HEK293T (cell line): ENCODE measurements at regions not wholly inside any gene's neighbourhood (a gene's known extent, or its start where the extent isn't known, plus 50 kb on each side); places are given as distances from the start of the nearest gene placed in this dataset.

ENCODE experiments used
- FOXM1 ChIP-seq: fragments of 450-650 bp; IDR thresholded peaks from 2 replicates; pipeline ENCODE4 v1.6.1; 2017; ENCODE audit warnings: mild to moderate bottlenecking, borderline replicate concordance
- HDGF ChIP-seq: fragments of 450-650 bp; IDR thresholded peaks from 2 replicates; pipeline ENCODE4 v1.6.1; 2017; ENCODE audit warnings: antibody characterized with exemption, borderline replicate concordance
- NFRKB ChIP-seq: fragments of 450-650 bp; IDR thresholded peaks from 2 replicates; pipeline ENCODE4 v1.6.1; 2016; ENCODE audit warnings: mild to moderate bottlenecking, moderate library complexity

DNA sequence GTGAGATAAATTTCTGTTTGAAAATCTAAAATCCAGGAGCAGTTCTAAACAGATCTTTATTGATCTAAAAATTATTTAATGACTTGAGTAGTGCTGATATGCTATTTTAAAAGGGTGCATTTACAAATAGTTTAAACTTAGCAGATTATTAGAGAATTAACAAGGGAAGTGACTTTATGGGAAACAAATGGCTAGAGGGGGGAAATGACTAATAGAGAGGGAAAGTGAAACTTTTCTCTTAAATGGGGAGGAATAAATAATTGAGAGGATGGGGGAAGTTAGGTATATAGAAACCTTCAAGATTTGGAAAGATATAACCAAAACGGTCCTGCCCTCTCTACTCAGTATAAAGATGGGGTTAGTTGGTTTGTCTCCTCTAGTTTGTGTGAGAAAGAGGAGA, 90.1 kb upstream of the ARMC3 start:
- TF ChIP-seq HDGF (no peak), FOXM1 (no peak), NFRKB (no peak)
